GM19023 (cell line): ENCODE measurements at regions not wholly inside any gene's neighbourhood (a gene's known extent, or its start where the extent isn't known, plus 50 kb on each side); places are given as distances from the start of the nearest gene placed in this dataset.

Experiments used
- ATAC-seq: cut with Tn5 transposase; IDR thresholded peaks from one replicate; pipeline ENCODE4 v1.9.1; 2021; ENCODE audit warnings: mild to moderate bottlenecking, moderate library complexity; ENCODE audit not compliant: unreplicated experiment

DNA sequence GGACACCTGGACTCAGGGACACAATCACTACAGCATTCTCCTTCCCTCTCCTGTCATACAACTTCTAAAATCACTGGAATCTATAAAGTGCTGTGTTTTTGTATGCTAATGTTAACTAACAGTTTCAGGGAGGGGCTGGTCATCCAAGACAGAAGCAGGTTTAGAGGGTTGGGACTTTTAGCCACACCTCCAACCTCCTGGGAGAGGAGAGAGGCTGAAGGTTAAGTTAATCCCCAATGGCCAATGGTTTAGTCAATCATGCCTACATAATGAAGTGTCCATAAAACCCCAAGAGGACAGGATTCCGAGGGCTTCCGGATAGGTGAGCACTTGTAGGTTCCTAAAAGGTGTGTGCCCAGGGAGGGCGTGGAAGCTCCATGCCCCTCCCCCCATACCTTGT, 219.3 kb upstream of the CTNNB1 start:
- ATAC-seq = no peak

DNA sequence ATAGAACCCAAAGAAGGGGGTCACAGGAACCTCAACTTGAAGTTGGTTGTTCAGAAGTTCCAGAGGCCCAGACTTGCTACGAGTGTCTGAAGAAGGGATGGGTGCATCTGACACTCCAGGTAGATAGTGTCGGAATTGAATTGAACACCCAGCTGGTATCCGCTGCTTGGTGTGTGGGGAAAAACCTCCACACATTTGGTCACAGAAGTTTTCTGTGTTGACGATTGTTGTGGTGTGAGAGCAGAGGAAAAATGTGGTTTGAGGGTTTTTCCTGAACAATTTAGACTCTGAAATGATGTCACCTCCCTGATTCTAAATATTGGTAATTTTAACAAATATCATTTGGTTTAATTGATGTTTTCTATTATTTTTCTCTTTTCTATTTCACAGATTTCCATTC, 218.8 kb upstream of the CTNNB1 start:
- ATAC-seq = no peak

DNA sequence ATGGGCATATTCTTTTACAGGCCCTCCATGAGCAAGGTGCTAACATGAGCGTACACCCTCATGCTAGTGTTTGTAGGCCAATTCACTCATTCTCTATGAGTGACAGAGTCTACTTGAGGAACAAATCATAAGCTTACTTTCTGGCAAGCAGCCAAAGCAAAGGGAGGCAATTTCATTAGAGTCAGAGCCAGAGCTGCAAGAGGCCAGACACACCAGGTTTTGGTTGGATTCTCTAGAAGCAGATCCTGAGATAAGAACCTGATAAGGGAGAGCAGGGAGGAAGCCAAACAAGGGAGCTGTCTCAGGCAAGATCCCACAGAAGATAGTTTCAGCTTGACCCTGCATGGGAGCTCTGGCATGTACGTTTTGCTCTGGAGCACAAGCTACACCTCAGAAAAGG, 214.1 kb upstream of the CTNNB1 start:
- no peak for ATAC-seq

DNA sequence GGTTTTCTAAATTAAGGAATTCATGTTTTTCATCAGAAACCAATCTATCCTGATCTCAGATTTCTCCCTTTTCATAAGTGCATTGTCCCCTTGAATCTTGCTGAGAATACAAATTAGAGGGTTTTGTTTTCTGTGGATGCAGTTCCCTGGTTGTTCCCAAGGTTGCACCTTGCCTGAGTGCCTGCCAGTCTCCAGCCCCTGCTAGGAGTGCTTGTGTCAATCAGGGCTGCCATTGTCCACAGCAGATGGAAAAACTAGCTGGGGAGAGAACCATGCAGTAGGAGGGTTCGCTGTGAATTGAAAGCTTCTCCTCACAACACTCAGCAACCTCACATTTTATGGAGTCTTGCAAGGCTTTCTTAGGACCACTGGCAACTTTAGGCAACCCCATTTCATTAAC, 210.8 kb upstream of the CTNNB1 start:
- ATAC-seq = no peak

DNA sequence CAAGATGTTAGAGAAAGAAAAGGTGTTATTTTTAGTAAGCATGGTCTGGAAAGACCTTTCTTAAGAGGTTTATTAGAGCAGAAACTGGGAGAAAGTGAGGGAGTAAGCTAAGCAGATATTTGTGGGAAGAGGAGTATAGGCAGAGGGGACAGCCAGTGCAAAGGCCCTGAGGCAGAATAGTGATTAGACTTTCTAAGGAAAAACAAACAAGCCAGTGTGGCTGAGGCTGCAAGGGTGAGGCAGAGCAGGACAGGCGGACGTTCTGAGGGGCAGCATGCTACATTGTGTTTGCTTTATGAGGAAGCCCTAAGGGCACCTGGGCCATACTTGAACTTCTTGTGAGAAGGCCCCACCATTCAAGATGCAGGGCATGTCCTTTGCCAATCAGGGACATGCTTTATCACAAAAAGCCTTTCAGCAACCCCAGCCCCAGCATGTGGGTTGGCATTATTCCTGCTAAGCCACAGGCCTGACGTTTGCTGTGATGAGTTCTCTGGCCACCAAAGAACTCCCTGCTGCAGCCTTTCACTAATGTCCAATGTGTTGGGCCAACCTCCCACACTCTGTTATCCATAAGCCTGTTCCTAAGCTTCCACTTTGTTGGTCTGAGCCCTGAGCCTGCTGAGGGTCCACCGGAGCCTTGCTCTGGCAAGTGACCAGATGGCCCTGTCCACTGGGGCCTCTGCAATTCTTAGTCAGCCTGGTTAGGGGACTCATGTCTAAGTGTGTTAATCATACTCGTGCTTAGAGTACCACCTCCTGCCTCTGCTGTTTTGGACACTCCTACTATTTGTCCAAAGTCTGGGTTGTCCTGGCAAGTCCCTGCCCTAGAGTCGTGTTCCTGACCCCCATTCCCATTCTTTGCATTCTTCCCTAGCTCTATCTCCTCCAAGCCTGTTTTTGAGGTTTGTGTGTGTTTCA, 209.9 kb upstream of the CTNNB1 start:
- ATAC-seq = no peak

DNA sequence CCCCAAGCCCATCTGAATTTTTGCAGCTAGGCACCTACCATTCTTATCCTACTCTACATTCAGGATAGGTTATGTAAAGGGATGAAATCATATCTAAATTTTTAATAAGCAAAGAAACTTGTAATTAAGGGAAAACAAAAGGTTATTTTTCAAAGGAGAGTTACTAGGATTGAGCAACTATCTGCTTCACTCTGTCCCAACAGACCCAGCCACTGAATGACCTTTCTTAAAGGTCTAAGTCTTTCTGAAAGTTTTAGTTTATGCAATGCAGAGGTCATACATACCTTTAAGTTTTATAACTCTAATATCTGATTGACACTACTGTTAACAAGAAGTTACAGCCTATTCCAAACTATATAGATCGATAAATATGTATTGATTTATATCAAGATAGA, 209.2 kb upstream of the CTNNB1 start:
- ATAC-seq = no peak

DNA sequence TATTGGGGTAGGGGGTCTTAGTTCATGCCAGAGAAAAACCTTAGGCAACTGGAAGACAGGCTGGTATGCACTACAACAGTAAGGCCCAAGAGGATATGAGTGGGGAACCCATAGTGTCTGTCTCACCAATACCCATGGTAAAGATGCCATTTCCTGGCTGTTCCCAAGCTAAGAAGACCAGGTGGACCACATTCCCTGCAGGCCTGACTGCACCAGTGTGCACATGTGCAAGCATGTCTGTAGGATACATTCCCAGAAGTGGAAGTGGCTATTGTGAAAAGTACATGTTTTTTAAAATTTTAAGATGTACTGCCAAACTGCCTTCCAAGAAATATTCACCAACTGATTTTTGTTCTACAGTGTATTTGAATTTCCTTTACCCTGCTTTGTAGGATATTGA, 207.3 kb upstream of the CTNNB1 start:
- no peak for ATAC-seq

DNA sequence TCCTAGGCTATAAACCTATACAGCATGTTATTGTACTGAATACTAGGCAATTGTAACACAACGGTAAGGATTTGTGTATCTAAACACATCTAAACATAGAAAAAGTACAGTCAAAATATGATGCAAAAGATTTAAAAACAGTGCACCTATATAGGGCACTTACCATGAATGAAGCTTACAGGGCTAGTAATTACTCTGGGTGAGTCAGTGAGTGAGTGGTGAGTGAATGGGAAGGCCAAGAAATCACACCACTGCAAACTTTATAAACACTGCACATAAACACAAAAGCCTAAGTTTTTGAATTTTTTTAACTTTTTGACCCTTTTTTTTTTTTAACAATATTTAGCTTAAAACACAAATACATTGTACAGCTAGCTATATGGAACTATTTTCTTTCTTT, 204.7 kb upstream of the CTNNB1 start:
- ATAC-seq = no peak

DNA sequence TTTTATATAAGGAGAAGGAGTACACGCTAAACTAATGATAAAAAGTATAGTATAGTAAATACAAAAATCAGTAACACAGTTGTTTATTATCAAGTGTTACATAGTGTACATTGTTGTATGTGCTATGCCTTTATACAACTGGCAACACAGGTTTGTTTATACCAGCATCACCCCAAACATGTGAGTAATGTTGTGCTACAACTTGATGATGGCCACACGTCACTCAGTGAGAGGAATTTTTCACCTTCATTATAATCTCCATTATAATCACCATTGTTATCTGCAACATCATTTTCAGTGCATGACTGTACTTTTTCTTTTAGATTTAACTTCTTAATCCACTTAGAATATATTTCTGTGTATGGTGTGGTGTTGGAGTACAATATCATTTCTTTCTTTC, 204.0 kb upstream of the CTNNB1 start:
- ATAC-seq = no peak

DNA sequence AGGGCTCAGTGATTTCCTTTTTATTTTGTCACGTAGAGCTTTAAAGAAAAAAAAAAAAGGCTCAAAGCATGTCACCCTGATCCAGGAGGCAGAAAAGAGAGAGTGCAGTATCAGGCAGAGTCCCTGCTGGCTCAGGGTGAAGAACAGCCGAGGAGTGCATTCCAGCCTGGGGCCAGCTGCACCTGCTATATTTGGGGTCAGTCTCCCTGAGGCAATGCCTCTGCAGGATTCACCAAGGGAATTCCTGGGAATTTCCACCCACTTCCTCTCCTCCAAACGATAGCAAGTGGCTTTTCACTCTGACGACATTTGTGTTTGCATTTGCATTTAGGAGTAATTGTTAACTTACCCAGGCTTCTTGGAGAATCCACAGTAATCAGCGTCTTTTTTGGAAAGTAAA, 202.9 kb upstream of the CTNNB1 start:
- no peak for ATAC-seq

DNA sequence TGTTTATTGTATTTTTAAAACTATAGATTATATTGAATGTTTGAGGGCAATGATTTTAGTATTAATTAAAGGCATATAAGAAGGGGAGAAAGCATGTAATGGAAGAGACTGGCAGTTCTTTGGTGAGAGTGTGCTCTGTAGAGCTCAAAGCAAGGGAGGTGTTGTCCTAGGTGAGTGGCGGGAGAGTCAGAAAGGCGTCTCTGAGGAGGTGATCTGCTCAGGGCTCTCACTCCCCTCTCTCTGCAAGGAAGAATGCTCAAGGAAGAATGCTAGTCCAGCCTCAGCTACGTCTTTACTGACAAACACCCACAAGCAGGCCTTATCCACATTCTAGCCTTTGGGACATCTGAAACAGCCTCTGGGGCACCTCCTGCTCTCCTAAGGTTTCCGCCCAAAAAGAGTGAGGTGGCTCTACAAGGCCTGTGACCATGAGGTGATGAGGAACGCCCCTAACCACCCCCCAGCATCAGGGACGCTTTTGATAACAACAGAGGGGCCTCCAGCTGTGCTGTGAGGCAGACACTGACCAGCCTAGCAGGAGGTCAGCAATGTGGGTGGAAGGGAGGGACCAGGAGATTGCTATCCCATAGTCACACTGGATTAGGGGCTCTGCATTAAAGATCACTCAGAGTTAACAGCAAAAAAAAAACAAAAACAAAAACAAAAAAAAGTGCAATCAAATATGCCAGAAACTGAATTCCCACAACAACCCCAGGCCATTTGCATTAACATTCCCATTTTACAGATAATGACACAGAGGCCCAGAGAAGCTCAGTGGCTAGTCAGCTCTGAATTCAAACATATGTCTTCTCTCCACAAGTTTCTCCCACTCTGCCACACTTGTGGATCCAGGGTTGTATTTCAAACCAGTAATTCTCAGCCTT, 202.2 kb upstream of the CTNNB1 start:
- no peak for ATAC-seq

DNA sequence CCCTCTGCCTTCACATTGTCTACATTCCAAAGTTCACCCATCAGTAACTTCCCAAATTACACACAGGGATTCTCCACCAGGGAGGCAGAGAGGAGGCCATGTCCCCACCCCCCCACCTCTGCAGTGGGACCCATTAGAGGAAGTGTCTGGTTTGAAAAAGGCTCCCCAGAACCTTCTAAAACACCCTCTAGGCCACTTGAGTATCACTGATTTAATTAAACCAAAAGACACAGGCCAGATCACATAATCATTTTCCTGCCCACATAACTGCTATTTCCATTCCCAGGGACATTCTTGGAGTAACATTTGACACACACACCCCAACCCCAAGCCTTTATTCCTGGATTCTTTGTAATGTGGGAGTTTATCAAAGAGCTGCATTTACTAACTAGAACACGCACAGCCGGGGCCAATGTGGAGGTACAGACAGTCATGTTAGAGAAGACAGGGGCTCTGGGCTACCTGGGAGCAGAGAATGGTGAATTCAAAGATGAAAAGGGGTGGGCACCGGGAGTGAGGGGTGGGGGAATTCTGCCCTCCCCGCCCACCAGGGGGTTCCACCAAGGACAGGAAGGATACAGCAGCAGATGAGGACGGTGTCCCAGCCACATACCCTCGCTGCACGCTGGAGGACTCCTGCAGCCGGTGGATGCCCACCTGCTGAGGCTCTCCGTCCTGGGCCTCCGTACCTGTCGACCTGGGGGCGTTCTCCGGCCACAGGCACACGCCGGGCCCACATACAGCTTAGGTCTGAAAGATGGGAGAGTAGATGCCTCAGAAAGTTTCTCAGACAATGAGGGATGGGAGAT, 201.4 kb upstream of the CTNNB1 start:
- no peak for ATAC-seq

DNA sequence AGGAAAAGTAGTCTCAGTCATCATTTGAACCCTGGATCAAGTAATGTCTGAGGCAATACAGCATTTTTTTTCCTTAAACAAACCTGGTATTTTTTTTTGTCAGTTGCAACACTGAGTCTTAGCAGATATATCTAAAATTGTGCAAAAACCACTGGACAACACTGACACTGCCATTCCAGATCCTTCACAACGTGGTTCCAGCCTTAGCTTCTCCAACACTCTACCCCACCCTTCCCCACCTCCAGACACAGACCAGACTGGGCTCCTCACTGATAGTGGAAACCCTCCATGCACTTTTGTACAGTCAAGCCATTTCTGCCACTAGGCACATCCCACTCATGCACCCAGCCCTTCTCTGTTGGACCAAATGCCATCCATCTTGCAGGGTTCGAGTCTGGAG, 199.6 kb upstream of the CTNNB1 start:
- ATAC-seq = no peak

DNA sequence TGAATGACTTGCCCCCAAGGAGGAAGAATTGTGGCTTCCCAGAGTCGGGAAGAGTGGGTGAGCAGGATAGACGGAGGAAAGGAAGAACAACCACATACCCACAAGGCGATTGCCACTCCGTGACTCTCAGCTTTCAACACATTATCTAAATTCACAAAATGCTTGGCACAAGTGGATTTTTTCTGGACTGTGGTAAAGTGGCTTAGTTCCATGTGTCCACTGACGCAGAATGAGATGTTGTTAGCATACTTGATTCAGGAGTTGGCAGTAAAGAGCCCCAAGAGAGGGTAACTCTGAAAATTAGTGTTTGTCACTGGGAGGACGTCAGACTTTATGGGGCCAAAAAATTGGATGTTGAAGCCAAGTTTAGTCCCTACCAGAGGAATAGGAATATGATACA, 198.8 kb upstream of the CTNNB1 start:
- no peak for ATAC-seq

DNA sequence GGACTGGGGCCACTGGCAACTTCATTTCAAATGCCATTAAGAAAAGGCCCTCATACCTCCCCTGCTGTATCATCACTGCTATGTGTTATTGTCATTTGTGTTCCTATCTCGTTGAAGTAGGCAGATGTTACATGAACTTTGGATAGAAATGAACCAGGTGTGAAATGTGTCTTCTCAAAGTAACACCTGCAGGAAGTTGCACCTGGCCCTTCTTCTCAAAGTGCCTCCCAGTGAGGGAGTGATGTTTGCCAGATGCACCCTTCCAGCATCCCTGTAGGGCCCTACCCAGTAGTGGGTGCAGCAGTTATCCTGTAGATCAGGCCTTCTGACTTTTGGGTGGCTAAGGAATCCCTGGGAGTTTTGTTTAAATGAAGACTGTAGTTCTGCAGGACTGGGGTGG, 197.7 kb upstream of the CTNNB1 start:
- ATAC-seq = no peak

DNA sequence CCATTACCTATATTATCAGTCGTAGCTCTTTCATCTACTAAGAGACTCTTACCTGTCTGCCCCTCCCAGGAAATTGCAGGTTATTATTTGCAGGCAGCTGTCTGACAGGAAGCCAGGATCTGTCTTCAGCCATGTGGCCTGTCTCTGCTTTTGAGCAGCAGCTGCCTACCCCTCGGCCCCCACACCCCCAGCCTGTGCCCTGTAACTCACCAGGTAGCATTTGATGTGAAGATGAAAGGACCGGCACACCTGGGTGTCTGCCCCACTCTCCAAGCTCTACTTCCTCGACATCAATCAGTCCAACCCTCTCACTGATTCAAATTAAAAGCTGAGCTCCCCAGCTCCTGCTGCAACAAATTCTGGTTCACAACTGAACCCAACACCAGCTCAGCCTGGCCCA, 197.2 kb upstream of the CTNNB1 start:
- ATAC-seq = no peak

DNA sequence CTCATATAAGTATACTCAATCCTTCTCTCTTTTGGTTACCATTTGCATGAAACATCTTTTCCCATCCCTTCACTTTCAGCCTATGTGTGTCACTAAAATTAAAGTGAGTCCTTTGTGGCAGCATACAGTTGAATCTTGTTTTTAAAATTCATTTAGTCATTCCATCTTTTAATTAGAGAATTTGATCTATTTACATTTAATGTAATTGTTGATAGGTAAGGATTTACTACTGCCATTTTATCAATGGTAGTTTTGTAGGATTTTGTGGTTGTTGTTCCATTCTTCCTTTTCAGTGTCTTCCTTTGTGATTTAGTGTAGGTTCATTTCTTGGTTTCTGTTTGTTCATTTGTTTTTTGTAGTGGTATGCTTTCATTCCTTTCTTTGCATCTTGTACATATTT, 191.9 kb upstream of the CTNNB1 start:
- ATAC-seq = no peak

DNA sequence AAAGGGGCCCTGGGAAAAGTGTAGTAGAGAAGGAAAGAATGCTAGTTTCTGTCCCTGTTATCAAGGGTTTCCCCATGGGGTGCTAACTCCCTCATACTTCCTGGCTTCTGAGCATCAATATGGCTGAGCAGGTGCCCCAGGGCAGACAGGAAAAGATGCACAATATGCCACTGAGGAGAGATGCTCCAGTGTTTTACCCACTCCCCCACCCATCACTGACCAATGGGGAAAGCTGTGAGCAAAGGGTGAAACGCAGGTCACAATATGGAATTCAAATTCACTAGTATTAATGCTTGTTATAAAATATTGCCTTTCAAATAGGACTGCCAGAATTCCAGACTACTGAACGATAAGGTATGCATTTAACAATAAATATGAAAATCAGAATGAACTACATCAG, 187.5 kb upstream of the CTNNB1 start:
- ATAC-seq = no peak

DNA sequence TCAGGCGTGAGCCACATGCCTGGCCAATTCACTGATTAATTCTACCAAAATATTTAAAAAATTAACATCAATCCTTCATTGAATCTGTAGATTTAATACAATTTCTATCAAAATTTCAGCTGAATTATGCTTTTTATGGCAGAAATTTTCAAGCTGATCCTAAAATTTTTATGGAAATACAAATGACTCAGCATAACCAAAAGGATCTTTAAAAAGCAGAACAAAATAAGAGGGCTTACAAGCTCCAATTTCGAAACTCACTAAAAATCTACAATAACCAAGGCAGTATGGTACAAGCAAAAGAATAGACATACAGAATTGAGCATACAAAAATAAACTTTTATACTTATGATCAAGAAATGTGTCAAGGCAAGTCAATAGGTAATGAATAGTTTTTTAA, 180.4 kb upstream of the CTNNB1 start:
- no peak for ATAC-seq

DNA sequence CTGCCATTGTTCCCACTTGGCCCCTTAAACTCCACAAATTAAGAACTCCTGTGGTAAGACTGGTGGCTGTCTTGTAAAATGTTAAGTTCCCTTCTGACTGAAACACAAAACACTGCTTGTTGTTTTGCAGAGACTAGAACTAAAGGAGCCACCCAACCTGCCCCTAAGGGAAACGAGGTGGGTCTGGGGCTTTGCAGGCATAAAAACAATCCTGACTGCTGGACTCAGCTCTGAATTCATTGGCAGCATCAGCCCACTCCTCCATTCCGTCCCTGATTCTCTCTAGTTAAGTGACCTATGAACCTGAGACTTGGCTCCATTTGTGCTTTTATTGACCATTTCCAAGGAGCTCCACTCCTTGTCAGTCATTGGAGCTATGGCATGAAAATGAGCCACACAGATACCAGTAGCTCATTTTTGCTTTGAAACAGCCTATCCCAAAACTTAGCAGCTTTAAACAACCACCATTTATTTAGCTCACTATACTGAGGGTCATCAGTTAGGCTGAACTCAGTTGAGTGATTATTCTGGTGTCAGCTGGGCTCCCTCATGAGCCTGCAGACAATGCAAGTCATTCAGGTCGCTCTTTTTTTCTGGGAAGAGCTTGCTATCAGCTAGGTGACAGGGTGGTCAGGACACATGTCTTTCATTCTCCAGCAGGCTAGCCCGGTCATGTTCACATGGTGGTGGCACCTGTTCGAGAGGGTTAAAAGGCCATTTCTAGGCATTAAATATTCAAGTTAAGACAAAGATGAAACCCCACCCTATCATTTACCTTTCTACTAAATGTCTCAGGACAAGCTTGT, 175.1 kb upstream of the CTNNB1 start:
- ATAC-seq = no peak
